Inferior parietal cortex (tissue), 1 donor: ENCODE measurements at regions not wholly inside any gene's neighbourhood (a gene's known extent, or its start where the extent isn't known, plus 50 kb on each side); places are given as distances from the start of the nearest gene placed in this dataset.

Source experiments
- DNase-seq: peaks from one replicate; pipeline ENCODE4 v3.0.0-alpha.2; 2016; ENCODE audit errors: extremely low spot score

DNA sequence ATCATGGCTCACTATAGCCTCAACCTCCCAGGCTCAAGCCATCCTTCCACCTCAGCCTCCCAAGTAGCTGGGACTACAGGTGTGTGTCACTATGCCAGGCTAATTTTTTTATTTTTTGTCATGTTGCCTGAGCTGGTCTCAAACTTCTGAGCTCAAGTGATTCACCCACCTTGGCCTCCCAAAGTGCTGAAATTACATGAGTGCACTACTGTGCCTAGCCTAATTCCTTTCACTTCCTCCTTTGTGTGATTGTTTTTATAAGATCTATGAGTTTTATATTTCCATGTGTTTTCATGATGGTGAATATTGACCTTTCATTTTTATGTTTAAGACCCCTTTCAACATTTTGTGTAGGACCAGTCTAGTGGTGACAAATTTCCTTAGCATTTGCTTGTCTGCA lies 55.2 kb upstream of the IL12B start:
- DNase-seq: no peak

- no peak for DNase-seq
Measured at GRCh38 chr5:159386028-159386711, 55.9 kb upstream of the IL12B start.

GRCh38 chr5:159392871-159393270 lies 62.6 kb upstream of the IL12B start:
- no peak for DNase-seq

GRCh38 chr5:159393854-159394274 lies 63.6 kb upstream of the IL12B start:
- no peak for DNase-seq

DNA sequence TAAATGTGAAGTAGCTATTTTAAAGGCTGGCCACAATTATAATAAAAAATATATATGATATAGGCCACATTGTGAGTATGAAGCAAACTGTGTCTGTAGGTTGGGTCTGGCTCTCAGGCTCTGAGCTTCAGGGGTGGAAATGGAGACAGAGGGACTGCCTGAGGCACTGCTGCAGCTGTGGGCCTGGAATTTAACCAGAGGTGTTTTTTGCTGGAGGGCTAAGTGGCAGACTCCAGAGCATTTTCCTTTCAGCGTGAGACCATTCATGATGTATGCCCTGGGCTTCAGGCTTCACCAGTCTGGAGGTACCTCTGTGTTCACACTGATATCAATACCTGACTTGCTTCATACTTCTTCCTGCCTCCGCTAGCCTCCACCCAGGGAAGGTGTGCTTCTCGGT lies 64.9 kb upstream of the IL12B start:
- DNase-seq: no peak

GRCh38 chr5:159398936-159399335 lies 68.6 kb upstream of the IL12B start:
- DNase-seq: no peak

DNA sequence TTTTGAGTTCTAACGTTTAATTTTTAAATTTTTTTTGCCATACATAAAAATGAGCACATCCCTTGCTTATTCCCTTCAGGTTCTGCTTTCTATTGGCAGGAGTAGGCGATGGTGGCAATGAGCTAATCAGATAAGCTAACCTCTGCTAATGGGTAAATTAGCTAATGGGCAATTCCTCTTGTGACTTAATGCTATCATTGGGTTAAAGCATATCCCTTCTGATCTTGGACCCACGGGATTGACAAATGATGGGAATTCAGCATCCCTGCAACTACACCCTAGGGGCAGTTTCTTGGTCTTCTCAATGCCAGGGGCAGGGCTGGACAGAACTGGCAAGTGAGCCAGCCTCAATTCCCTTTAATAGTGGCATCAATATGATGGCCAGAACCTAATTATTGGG lies 70.2 kb upstream of the IL12B start:
- DNase-seq: no peak

GRCh38 chr5:159402311-159402710 lies 72.0 kb upstream of the IL12B start:
- DNase-seq: no peak

DNA sequence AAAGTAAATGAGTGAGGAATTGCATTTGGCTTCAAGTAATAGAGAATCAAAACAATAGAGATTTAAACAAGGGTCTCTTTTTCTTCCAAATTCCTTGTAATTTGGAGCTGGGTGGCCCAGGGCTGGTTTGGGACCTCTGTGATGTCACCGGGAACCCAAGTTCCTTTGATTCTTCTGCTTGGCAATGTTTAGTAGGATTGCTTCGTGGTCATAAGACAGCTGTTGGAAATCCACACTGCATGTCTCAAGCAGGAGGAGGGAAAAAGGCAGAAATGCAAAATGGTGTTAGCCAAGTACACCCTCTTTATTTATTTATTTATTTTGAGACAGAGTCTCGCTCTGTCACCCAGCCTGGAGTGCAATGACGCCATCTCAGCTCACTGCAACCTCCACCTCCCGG lies 72.6 kb upstream of the IL12B start:
- DNase-seq: no peak

GRCh38 chr5:159403906-159404681 lies 73.8 kb upstream of the IL12B start:
- no peak for DNase-seq

DNA sequence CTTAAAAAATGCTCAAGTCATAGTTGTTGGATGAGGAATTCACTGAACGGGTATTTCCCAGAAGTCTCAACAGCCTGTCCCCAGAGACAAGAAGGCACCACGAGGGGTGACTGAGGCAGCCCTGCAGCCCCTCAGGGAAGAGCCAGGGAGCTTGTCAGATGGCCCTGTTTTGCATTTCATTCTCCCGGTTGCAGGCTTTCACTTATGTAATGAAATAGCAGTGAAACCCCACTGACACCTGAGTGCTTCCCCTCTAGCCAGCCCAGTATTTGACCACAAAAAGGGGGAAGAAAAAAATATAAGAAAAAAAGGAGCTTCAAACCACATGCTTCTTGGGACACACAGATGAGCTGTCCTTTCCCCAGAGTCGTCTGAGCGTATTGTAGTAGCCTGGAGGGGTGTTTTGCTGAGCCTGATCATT lies 75.3 kb upstream of the IL12B start:
- DNase-seq: no peak

GRCh38 chr5:159406571-159406970 lies 76.3 kb upstream of the IL12B start:
- DNase-seq: no peak

GRCh38 chr5:159409801-159410200 lies 79.5 kb upstream of the IL12B start:
- no peak for DNase-seq

- DNase-seq: no peak
Measured at GRCh38 chr5:159410480-159410879, 80.2 kb upstream of the IL12B start.

DNA sequence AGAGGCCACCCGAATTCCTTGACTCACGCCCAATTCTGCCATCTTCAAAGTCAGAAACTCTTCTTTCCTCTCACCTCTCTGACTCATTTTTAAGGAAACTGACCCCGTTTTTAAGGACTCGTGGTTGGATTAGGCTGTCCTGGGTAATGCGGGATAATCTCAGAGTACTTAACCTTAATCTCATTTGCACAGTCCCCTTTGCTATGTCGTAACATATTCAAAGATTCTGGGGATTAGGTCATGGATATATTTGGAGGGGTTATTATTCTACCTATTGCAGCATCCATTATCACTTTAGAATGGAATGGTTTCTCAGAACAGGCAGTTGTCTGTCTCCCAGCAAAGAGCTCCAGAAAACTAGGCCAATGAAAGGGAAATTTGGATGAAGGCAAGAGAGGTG lies 80.8 kb upstream of the IL12B start:
- no peak for DNase-seq

DNA sequence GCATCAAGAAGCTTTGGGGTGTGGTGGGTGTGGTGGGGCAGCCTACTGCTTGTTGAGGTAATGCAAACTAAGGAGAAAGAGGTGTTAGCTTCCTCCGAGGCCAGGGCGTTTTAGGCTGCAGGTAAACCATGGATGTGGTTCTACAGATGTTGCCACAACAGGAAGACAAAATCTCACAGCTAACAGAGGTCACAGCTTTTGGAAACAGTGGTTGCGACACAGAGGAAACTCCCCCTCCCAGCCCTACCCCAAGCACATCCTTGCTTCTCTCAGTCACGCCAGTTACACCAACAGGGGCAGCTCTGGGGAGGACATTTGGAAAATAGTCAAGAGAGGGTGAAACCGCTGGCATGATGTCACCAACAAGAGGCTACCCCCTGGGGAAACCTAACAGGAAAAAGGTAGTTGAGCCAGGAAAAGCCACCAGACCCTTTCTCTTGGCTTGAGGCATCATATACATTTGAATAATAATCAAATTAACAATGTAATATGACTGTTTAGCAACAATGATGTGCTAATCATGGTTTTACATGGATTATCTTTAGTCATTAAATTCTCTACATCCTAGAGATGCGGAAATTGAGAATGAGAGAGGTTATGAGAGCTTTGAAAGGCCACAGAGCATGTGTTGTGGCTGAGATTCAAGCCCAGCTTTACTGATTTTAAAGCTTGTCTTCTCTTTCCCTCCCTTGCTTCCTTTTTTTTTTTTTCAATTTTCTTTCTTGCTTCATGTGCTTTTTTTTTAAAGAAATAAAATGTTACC lies 82.2 kb upstream of the IL12B start:
- DNase-seq: no peak

GRCh38 chr5:159414021-159414420 lies 83.7 kb upstream of the IL12B start:
- no peak for DNase-seq

DNA sequence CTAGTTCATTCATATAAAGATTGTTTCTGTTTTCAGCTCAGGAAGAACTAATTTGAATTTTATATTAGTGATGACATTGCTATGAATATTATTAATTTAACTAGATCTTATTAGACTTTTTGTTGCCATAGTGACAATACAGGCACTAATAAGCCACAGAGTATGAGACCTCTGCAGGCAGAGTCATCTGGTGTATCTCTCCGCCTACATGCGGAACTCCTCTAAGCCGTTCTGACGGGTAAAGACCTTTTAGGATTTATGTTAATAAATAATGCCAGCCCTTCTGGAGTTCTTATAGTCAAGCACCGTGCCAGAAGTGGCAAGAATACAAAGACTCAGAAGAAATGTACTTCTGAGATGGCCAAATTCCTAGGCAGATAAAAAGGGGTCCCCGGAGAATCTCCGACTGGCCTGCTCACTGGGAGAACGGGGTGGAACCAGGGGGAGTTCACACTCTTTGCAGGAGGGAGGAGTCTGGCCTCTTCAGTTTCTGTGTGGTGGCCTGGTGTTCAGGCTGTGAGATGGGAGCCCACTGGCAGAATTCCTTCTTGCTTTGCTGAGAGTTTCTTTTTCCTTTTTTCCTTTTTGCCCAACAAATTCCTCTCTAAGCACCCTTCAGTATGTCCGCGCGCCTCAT lies 85.1 kb upstream of the IL12B start:
- no peak for DNase-seq

DNA sequence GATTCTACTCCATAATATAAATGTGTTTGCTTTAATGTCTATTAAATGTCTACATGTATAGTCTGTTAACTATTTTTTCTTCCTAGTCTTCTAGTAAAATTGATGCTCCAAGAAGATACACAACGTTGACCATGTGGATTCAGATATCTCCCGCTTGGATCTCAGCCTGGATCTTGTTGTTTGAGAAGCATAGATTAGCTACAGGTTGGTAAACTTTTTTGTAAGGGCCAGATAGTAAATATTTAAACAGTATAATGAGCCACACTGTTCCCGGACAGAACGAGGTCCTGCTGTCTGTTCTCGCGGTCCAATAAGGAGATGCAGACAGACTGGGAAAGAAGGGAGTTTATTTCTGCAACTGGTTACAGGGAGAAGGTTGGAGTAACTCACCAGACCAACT lies 86.2 kb upstream of the IL12B start:
- DNase-seq: no peak

DNA sequence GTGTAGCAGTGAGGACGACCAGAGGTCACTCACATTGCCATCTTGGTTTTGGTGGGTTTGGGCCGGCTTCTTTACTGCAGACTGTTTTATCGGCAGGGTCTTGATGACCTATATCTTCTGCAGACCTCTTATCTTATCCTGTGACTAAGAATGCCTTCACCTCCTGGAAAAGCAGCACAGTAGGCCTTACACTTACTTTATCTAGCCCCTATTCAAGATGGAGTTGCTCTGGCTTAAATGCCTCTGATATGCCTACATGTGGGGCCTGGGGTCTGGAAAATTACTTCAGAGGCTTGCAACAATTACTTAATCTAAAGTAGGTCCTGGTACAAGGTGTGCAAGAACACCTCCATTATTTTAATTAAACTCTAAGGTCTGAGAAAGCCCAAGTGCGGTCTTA lies 86.9 kb upstream of the IL12B start:
- DNase-seq: no peak

- DNase-seq: no peak
Measured at GRCh38 chr5:159419576-159419975, 89.3 kb upstream of the IL12B start.

DNA sequence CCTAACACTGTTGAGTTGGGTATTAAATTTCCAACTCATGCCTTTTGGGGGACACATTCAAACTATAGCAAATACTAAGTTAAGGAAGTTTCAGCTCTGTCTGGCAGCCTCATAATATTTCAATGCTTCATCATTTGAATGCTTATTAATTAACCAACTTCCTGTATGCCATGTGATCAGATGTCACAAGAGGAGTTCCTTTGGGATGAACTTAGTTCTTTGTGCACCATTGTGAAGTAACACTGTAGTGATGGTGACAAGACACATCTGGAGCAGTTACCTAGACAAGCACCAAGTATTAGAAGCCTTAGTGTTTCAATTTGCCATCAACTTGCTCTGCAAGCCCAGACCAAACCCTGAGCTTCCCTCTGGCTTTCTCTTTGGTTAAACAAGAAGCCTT lies 90.7 kb upstream of the IL12B start:
- DNase-seq: no peak
